Ascending aorta (tissue), 2 donors: ENCODE measurements at regions not wholly inside any gene's neighbourhood (a gene's known extent, or its start where the extent isn't known, plus 50 kb on each side); places are given as distances from the start of the nearest gene placed in this dataset.

Experiments used
- DNase-seq, 2 donors: peaks; one replicate each; pipeline ENCODE4 v3.0.0-alpha.2; 2019; ENCODE audit warnings: low spot score in 2 of 2
- H3K27ac ChIP-seq, 2 donors: fragments of 200-600 bp; sonication (generic); one replicate each; pipeline ENCODE4 v1.5.1; 2016 to 2017; ENCODE audit warnings: mild to moderate bottlenecking in 1 of 2
- H3K27me3 ChIP-seq: fragments of 200-600 bp; sonication (generic); one replicate; pipeline ENCODE4 v1.5.1; 2017
- H3K36me3 ChIP-seq, 2 donors: fragments of 200-600 bp; sonication (generic); one replicate each; pipeline ENCODE4 v1.5.1; 2016
- H3K4me1 ChIP-seq, 2 donors: fragments of 200-600 bp; sonication (generic); one replicate each; pipeline ENCODE4 v1.5.1; 2016 to 2017; ENCODE audit warnings: mild to moderate bottlenecking in 1 of 2
- H3K4me3 ChIP-seq, 2 donors: fragments of 200-600 bp; sonication (generic); one replicate each; pipeline ENCODE4 v1.5.1; 2016 to 2017; ENCODE audit warnings: mild to moderate bottlenecking in 1 of 2
- H3K9me3 ChIP-seq, 2 donors: fragments of 200-600 bp; sonication (generic); one replicate each; pipeline ENCODE4 v1.5.1; 2016
- intact Hi-C: fragments of 100-400 bp; cut with DNase I; formaldehyde crosslinking; loops from one replicate; pipeline ENCODE4 v1.15.1; 2023
- TF ChIP-seq, protein P1 (sequence below), 3 experiments: fragments of 200-600 bp in 2 of 3; fragments of 450-650 bp in 1 of 3; sonication (generic) in 2 of 3; IDR thresholded peaks; one replicate each; pipeline ENCODE4 v1.5.1; 2016 to 2019; ENCODE audit warnings: antibody characterized with exemption in 3 of 3, mild to moderate bottlenecking in 1 of 3, moderate library complexity in 1 of 3

- TF ChIP-seq, protein P1, sequence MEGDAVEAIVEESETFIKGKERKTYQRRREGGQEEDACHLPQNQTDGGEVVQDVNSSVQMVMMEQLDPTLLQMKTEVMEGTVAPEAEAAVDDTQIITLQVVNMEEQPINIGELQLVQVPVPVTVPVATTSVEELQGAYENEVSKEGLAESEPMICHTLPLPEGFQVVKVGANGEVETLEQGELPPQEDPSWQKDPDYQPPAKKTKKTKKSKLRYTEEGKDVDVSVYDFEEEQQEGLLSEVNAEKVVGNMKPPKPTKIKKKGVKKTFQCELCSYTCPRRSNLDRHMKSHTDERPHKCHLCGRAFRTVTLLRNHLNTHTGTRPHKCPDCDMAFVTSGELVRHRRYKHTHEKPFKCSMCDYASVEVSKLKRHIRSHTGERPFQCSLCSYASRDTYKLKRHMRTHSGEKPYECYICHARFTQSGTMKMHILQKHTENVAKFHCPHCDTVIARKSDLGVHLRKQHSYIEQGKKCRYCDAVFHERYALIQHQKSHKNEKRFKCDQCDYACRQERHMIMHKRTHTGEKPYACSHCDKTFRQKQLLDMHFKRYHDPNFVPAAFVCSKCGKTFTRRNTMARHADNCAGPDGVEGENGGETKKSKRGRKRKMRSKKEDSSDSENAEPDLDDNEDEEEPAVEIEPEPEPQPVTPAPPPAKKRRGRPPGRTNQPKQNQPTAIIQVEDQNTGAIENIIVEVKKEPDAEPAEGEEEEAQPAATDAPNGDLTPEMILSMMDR (IDR thresholded peaks at IDR 0.05): no peak
- intact Hi-C loops: no loop called here
Observed at GRCh38 chr12:111076611-111077451, 156.5 kb upstream of the MYL2 start.

GRCh38 chr12:111076199-111076598, 155.8 kb upstream of the MYL2 start:
- Histone ChIP-seq H3K27ac (no peak overlapping the region), H3K4me1 (no peaks in the 10 kb centered on the region), H3K9me3 (peaks cover 0 to 7% of the 10 kb centered on the region in 2 donors), H3K4me3 (no peak overlapping the region), H3K27me3 (no peaks in the 10 kb centered on the region), H3K36me3 (no peaks in the 10 kb centered on the region)
- no peak for DNase-seq
- TF ChIP-seq, protein P1 (IDR thresholded peaks at IDR 0.05): no peak
- intact Hi-C loops: no loop called here

More at GRCh38 chr12:111076611-111077451, 156.5 kb upstream of the MYL2 start:
- Histone ChIP-seq H3K36me3 (no peaks in the 10 kb centered on the region), H3K4me3 (no peak overlapping the region), H3K9me3 (peaks cover 0 to 7% of the 10 kb centered on the region in 2 donors), H3K27me3 (no peaks in the 10 kb centered on the region), H3K27ac (no peak overlapping the region), H3K4me1 (no peaks in the 10 kb centered on the region)
- no peak for DNase-seq

DNA sequence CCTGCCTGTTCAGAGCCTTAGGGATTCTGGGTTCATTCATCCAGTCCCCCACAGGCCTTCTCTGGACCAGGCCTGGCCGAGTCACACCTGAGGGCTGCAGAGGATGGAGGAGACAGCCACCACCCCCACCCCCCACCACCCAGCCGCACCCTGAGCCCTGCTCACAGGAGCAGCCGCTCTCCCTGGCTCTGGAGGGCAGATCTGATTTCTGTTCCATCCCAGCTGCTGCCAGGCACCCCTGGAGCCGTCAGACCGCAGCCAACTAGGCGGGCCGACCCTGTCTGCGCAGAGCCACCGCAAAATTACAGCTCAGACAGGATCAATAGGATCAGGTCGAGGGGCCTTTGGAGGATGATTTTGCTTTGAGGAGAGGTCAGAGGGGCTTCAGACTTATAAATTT, 154.6 kb upstream of the MYL2 start:
- Histone ChIP-seq H3K4me3 (no peak overlapping the region), H3K9me3 (peaks cover 0 to 7% of the 10 kb centered on the region in 2 donors), H3K4me1 (no peaks in the 10 kb centered on the region), H3K27me3 (no peaks in the 10 kb centered on the region), H3K36me3 (no peaks in the 10 kb centered on the region), H3K27ac (no peak overlapping the region)
- TF ChIP-seq, protein P1 (IDR thresholded peaks at IDR 0.05): no peak
- intact Hi-C loops: no loop called here
- no peak for DNase-seq

GRCh38 chr12:111074559-111074958, 154.2 kb upstream of the MYL2 start:
- Histone ChIP-seq H3K27ac (no peak overlapping the region), H3K36me3 (no peaks in the 10 kb centered on the region), H3K4me3 (no peak overlapping the region), H3K9me3 (peaks cover 0 to 7% of the 10 kb centered on the region in 2 donors), H3K4me1 (no peaks in the 10 kb centered on the region), H3K27me3 (no peaks in the 10 kb centered on the region)
- no peak for DNase-seq
- intact Hi-C loops: no loop called here
- TF ChIP-seq, protein P1 (IDR thresholded peaks at IDR 0.05): no peak

GRCh38 chr12:111073370-111073769, 153.0 kb upstream of the MYL2 start:
- no peaks in the 10 kb centered on the region for H3K36me3 ChIP-seq
- H3K4me1 ChIP-seq: no peaks in the 10 kb centered on the region
- TF ChIP-seq, protein P1 (IDR thresholded peaks at IDR 0.05): no peak
- intact Hi-C loops: no loop called here
- H3K27me3 ChIP-seq: no peaks in the 10 kb centered on the region
- no peak overlapping the region for H3K4me3 ChIP-seq
- H3K27ac ChIP-seq: no peak overlapping the region
- DNase-seq: no peak
- H3K9me3 ChIP-seq: peaks cover 0 to 7% of the 10 kb centered on the region in 2 donors
